ENCODE measurements at regions not wholly inside any gene's neighbourhood (a gene's known extent, or its start where the extent isn't known, plus 50 kb on each side); places are given as distances from the start of the nearest gene placed in this dataset.

- ATAC-seq (ENCODE audit: low FRiP score) (no peak), DNase-seq (no peak)
- Histone ChIP-seq H3K4me3 (ENCODE audit: low read length in 2 of 2) (no peak overlapping the region), H3K27me3 (ENCODE audit: control insufficient read depth in 1 of 2, insufficient read depth in 2 of 2, low read length in 1 of 2) (no peaks in the 10 kb centered on the region), H3K36me3 (ENCODE audit: control insufficient read depth in 1 of 2, insufficient read depth in 2 of 2, low read length in 1 of 2) (no peaks in the 10 kb centered on the region), H3K27ac (ENCODE audit: low read depth in 1 of 2, low read length in 2 of 2) (no peak overlapping the region), H3K4me1 (ENCODE audit: control insufficient read depth in 1 of 2, insufficient read depth in 2 of 2, low read length in 2 of 2) (no peaks in the 10 kb centered on the region), H3K9me3 (ENCODE audit: control insufficient read depth, low read length) (no peaks in the 10 kb centered on the region)
- intact Hi-C loops (cut with DNase I) = no loop called here
These were observed 1426.6 kb upstream of the PRR20A start for GRCh38 chr13:55714120-55714519.

- H3K4me1 ChIP-seq (ENCODE audit: control insufficient read depth in 1 of 2, insufficient read depth in 2 of 2, low read length in 2 of 2) = no peaks in the 10 kb centered on the region
- intact Hi-C loops (cut with DNase I) = no loop called here
- no peaks in the 10 kb centered on the region for H3K9me3 ChIP-seq (ENCODE audit: control insufficient read depth, low read length)
- no peak overlapping the region for H3K27ac ChIP-seq (ENCODE audit: low read depth in 1 of 2, low read length in 2 of 2)
- no peak overlapping the region for H3K4me3 ChIP-seq (ENCODE audit: low read length in 2 of 2)
- H3K27me3 ChIP-seq (ENCODE audit: control insufficient read depth in 1 of 2, insufficient read depth in 2 of 2, low read length in 1 of 2) = no peaks in the 10 kb centered on the region
- H3K36me3 ChIP-seq (ENCODE audit: control insufficient read depth in 1 of 2, insufficient read depth in 2 of 2, low read length in 1 of 2) = no peaks in the 10 kb centered on the region
- WGBS, 2 donors = 9 to 25% methylated on average over 5 of the region's 5 CpGs
- no peak for DNase-seq
- no peak for ATAC-seq (ENCODE audit: low FRiP score)
These were observed 1413.0 kb upstream of the PRR20A start for GRCh38 chr13:55727683-55728082.

- intact Hi-C loops (cut with DNase I) = no loop called here
- no peak overlapping the region for H3K4me3 ChIP-seq (ENCODE audit: low read length in 2 of 2)
- no peaks in the 10 kb centered on the region for H3K27me3 ChIP-seq (ENCODE audit: control insufficient read depth in 1 of 2, insufficient read depth in 2 of 2, low read length in 1 of 2)
- no peak for ATAC-seq (ENCODE audit: low FRiP score)
- H3K9me3 ChIP-seq (ENCODE audit: control insufficient read depth, low read length) = no peaks in the 10 kb centered on the region
- no peak for DNase-seq
- no peaks in the 10 kb centered on the region for H3K36me3 ChIP-seq (ENCODE audit: control insufficient read depth in 1 of 2, insufficient read depth in 2 of 2, low read length in 1 of 2)
- no peaks in the 10 kb centered on the region for H3K4me1 ChIP-seq (ENCODE audit: control insufficient read depth in 1 of 2, insufficient read depth in 2 of 2, low read length in 2 of 2)
- no peak overlapping the region for H3K27ac ChIP-seq (ENCODE audit: low read depth in 1 of 2, low read length in 2 of 2)
- 61 to 62% methylated on average over 2 of the region's 2 CpGs for WGBS, 2 donors
These were observed 1412.5 kb upstream of the PRR20A start for GRCh38 chr13:55728247-55728646.

- DNase-seq = no peak
- Histone ChIP-seq H3K36me3 (ENCODE audit: control insufficient read depth in 1 of 2, insufficient read depth in 2 of 2, low read length in 1 of 2) (no peaks in the 10 kb centered on the region), H3K27ac (ENCODE audit: low read depth in 1 of 2, low read length in 2 of 2) (no peak overlapping the region), H3K4me1 (ENCODE audit: control insufficient read depth in 1 of 2, insufficient read depth in 2 of 2, low read length in 2 of 2) (no peaks in the 10 kb centered on the region), H3K27me3 (ENCODE audit: control insufficient read depth in 1 of 2, insufficient read depth in 2 of 2, low read length in 1 of 2) (no peaks in the 10 kb centered on the region), H3K4me3 (ENCODE audit: low read length in 2 of 2) (no peak overlapping the region), H3K9me3 (ENCODE audit: control insufficient read depth, low read length) (no peaks in the 10 kb centered on the region)
- intact Hi-C loops (cut with DNase I) = no loop called here
- 39 to 47% methylated on average over 2 of the region's 2 CpGs for WGBS, 2 donors
- ATAC-seq (ENCODE audit: low FRiP score) = no peak
These were observed 1394.9 kb upstream of the PRR20A start for GRCh38 chr13:55745828-55746227.

- 58 to 61% methylated on average over 3 of the region's 3 CpGs for WGBS, 2 donors
- intact Hi-C loops (cut with DNase I) = no loop called here
- no peak for ATAC-seq (ENCODE audit: low FRiP score)
These were observed 1378.7 kb upstream of the PRR20A start for GRCh38 chr13:55761986-55762385.

GRCh38 chr13:55777612-55778011 is 1363.1 kb upstream of the PRR20A start:
- Histone ChIP-seq H3K27me3 (ENCODE audit: control insufficient read depth in 1 of 2, insufficient read depth in 2 of 2, low read length in 1 of 2) (no peaks in the 10 kb centered on the region), H3K9me3 (ENCODE audit: control insufficient read depth, low read length) (no peaks in the 10 kb centered on the region), H3K27ac (ENCODE audit: low read depth in 1 of 2, low read length in 2 of 2) (no peak overlapping the region), H3K4me3 (ENCODE audit: low read length in 2 of 2) (no peak overlapping the region), H3K4me1 (ENCODE audit: control insufficient read depth in 1 of 2, insufficient read depth in 2 of 2, low read length in 2 of 2) (no peaks in the 10 kb centered on the region), H3K36me3 (ENCODE audit: control insufficient read depth in 1 of 2, insufficient read depth in 2 of 2, low read length in 1 of 2) (no peaks in the 10 kb centered on the region)
- intact Hi-C loops (cut with DNase I) = no loop called here
- DNase-seq (no peak), ATAC-seq (ENCODE audit: low FRiP score) (no peak)
- 84 to 85% methylated on average over 2 of the region's 2 CpGs for WGBS, 2 donors

More at GRCh38 chr13:55761986-55762385, 1378.7 kb upstream of the PRR20A start:
- no peak overlapping the region for H3K4me3 ChIP-seq (ENCODE audit: low read length in 2 of 2)
- DNase-seq = no peak
- H3K27me3 ChIP-seq (ENCODE audit: control insufficient read depth in 1 of 2, insufficient read depth in 2 of 2, low read length in 1 of 2) = no peaks in the 10 kb centered on the region
- no peaks in the 10 kb centered on the region for H3K36me3 ChIP-seq (ENCODE audit: control insufficient read depth in 1 of 2, insufficient read depth in 2 of 2, low read length in 1 of 2)
- no peaks in the 10 kb centered on the region for H3K4me1 ChIP-seq (ENCODE audit: control insufficient read depth in 1 of 2, insufficient read depth in 2 of 2, low read length in 2 of 2)
- H3K9me3 ChIP-seq (ENCODE audit: control insufficient read depth, low read length) = no peaks in the 10 kb centered on the region
- H3K27ac ChIP-seq (ENCODE audit: low read depth in 1 of 2, low read length in 2 of 2) = no peak overlapping the region

GRCh38 chr13:55783841-55784240 is 1356.9 kb upstream of the PRR20A start:
- 72 to 78% methylated on average over 1 of the region's 1 CpG for WGBS, 2 donors
- ATAC-seq (ENCODE audit: low FRiP score) (no peak), DNase-seq (no peak)
- no peaks in the 10 kb centered on the region for H3K36me3 ChIP-seq (ENCODE audit: control insufficient read depth in 1 of 2, insufficient read depth in 2 of 2, low read length in 1 of 2)
- H3K27me3 ChIP-seq (ENCODE audit: control insufficient read depth in 1 of 2, insufficient read depth in 2 of 2, low read length in 1 of 2) = no peaks in the 10 kb centered on the region
- H3K4me1 ChIP-seq (ENCODE audit: control insufficient read depth in 1 of 2, insufficient read depth in 2 of 2, low read length in 2 of 2) = no peaks in the 10 kb centered on the region
- intact Hi-C loops (cut with DNase I) = no loop called here
- no peak overlapping the region for H3K27ac ChIP-seq (ENCODE audit: low read depth in 1 of 2, low read length in 2 of 2)
- H3K9me3 ChIP-seq (ENCODE audit: control insufficient read depth, low read length) = no peaks in the 10 kb centered on the region
- H3K4me3 ChIP-seq (ENCODE audit: low read length in 2 of 2) = no peak overlapping the region

GRCh38 chr13:55788548-55788947 is 1352.2 kb upstream of the PRR20A start:
- no peaks in the 10 kb centered on the region for H3K27me3 ChIP-seq (ENCODE audit: control insufficient read depth in 1 of 2, insufficient read depth in 2 of 2, low read length in 1 of 2)
- no peaks in the 10 kb centered on the region for H3K36me3 ChIP-seq (ENCODE audit: control insufficient read depth in 1 of 2, insufficient read depth in 2 of 2, low read length in 1 of 2)
- ATAC-seq (ENCODE audit: low FRiP score) (no peak), DNase-seq (no peak)
- intact Hi-C loops (cut with DNase I) = no loop called here
- no peaks in the 10 kb centered on the region for H3K9me3 ChIP-seq (ENCODE audit: control insufficient read depth, low read length)
- WGBS, 2 donors = 94 to 95% methylated on average over 1 of the region's 1 CpG
- no peaks in the 10 kb centered on the region for H3K4me1 ChIP-seq (ENCODE audit: control insufficient read depth in 1 of 2, insufficient read depth in 2 of 2, low read length in 2 of 2)
- H3K27ac ChIP-seq (ENCODE audit: low read depth in 1 of 2, low read length in 2 of 2) = no peak overlapping the region
- H3K4me3 ChIP-seq (ENCODE audit: low read length in 2 of 2) = no peak overlapping the region

- no peak for DNase-seq
- ATAC-seq (ENCODE audit: low FRiP score) = no peak
- Histone ChIP-seq H3K36me3 (ENCODE audit: control insufficient read depth in 1 of 2, insufficient read depth in 2 of 2, low read length in 1 of 2) (no peaks in the 10 kb centered on the region), H3K27me3 (ENCODE audit: control insufficient read depth in 1 of 2, insufficient read depth in 2 of 2, low read length in 1 of 2) (no peaks in the 10 kb centered on the region), H3K4me3 (ENCODE audit: low read length in 2 of 2) (no peak overlapping the region), H3K4me1 (ENCODE audit: control insufficient read depth in 1 of 2, insufficient read depth in 2 of 2, low read length in 2 of 2) (no peaks in the 10 kb centered on the region), H3K9me3 (ENCODE audit: control insufficient read depth, low read length) (no peaks in the 10 kb centered on the region), H3K27ac (ENCODE audit: low read depth in 1 of 2, low read length in 2 of 2) (no peak overlapping the region)
- WGBS, 2 donors = 83 to 85% methylated on average over 3 of the region's 3 CpGs
- intact Hi-C loops (cut with DNase I) = no loop called here
These were observed 1348.0 kb upstream of the PRR20A start for GRCh38 chr13:55792544-55793193.

Measured in aorta (tissue), 5 donors.